Limb (tissue), 2 donors: ENCODE measurements at regions not wholly inside any gene's neighbourhood (a gene's known extent, or its start where the extent isn't known, plus 50 kb on each side); places are given as distances from the start of the nearest gene placed in this dataset.
"Not testable (repeated sequence)": the region's sequence is repeated elsewhere in the genome, so short reads cannot be mapped to it uniquely, and the experiment has no call there.

Experiments
- DNase-seq, 2 donors: peaks; one replicate each; pipeline ENCODE4 v3.0.0-alpha.2; 2016; ENCODE audit errors: extremely low spot score in 2 of 2

DNA sequence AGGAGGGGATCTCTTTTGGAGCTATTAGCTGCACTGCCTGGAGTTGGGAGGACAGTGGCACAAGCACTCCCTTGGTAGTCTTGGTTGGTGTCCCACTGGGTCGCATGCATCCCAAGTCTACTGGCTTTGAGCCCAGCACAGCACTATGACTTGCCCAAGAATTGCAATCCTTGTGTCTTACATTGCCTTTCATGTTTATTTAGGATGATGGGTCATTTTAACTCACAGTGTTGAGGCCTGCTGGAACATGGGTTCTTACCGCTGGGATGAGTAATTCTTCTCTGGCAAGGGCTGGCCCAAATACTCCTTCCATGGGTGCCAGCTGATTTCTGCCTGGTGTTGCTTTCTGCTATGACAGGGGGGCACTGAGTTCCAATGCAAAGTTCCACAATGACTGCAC, 185.5 kb downstream of the TEX13C start:
- DNase-seq: no peak

GRCh38 chrX:125507119-125507518, 187.4 kb downstream of the TEX13C start:
- no peak for DNase-seq

- DNase-seq: no peak
These were observed 200.4 kb downstream of the TEX13C start for GRCh38 chrX:125520029-125520428.

GRCh38 chrX:125522752-125523151, 203.1 kb downstream of the TEX13C start:
- no peak for DNase-seq

GRCh38 chrX:125532411-125533089, 212.9 kb downstream of the TEX13C start:
- DNase-seq: no peak

GRCh38 chrX:125533352-125533751, 213.7 kb downstream of the TEX13C start:
- DNase-seq: no peak

GRCh38 chrX:125544031-125544660, 224.5 kb downstream of the TEX13C start:
- DNase-seq: no peak

GRCh38 chrX:125544856-125545255, 225.2 kb downstream of the TEX13C start:
- no peak for DNase-seq

GRCh38 chrX:125577479-125577878, 257.8 kb downstream of the TEX13C start:
- no peak for DNase-seq

- no peak for DNase-seq
These were observed 284.8 kb downstream of the TEX13C start for GRCh38 chrX:125604448-125604847.

GRCh38 chrX:125605145-125605544, 285.5 kb downstream of the TEX13C start:
- no peak for DNase-seq

DNA sequence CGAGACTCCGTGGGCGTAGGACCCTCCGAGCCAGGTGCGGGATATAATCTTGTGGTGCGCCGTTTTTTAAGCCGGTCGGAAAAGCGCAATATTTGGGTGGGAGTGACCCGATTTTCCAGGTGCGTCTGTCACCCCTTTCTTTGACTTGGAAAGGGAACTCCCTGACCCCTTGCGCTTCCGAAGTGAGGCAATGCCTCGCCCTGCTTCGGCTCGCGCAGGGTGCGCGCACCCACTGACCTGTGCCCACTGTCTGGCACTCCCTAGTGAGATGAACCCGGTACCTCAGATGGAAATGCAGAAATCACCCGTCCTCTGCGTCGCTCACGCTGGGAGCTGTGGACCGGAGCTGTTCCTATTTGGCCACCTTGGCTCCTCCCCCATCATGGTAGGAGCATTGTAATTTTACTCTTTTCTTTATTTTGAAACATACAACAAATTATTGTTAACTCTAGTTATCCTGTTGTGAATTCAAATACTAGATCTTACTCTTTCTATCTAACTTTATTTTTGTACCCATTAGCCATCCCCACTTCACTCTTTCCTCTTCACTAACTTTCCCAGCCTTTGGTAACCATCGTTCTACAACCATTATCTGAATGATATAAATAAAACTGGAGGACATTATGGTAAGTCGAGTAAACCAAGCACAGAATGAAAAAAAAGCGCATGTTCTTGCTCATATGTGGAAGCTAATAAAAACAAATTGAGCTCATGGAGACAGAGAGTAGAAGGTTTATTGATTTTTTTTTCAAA, 295.1 kb downstream of the TEX13C start:
- not testable (repeated sequence) for DNase-seq

DNA sequence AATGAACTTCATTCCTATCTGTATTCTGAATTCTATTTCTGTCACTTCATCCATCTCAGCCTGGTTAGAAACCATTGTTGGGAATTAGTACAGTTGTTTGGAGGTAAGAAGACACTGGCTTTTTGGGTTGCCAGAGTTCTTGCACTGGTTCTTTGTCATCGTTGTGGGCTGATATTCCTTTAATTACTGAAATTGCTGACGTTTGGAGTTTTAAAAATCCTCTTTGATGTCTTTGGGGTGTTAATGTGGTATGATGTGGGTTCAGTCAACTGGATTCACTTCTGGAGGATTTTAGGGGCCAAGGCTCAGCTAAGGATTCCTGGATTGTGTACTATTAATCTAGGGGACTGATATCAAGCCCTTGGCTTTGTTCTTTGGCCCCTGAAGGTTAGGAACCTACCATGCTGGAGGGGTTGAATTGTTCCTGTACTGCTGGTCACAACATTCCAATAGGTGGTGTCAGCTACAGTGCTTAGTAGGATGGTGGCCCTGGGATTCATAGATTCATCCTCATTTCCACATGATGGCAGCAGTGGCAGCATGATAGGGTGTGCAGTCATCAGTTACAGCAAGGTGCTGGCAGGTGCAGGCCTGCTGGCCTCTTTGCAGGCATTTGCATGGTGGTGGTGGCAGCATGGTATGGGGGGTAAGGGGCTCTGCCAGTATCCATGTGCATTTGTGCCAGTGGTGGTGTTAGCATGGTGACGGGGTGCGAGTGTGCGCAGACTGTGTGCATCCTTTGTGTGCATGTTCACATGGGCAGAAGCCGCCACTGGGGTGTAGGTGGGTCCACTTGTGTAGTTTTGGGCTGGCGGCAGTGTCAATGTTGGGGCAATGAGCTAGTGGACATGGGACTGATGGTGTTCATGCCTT, 301.3 kb downstream of the TEX13C start:
- DNase-seq: no peak

DNA sequence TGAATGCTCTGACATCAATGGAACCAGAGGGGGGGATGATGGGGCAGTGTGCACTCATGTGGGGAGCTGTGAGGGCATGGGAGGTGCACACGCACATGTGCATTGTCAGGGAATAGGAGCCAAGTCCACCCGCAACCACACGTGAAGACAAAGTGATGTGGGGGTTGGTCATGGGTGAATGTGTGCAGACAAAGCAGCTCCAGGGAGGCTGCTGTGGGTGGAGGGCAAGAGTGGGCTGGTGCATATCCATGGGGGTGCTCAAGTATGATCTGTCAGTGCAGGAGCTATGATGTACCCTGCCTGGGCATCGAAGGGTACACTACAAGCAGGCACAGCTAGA, 301.9 kb downstream of the TEX13C start:
- no peak for DNase-seq

DNA sequence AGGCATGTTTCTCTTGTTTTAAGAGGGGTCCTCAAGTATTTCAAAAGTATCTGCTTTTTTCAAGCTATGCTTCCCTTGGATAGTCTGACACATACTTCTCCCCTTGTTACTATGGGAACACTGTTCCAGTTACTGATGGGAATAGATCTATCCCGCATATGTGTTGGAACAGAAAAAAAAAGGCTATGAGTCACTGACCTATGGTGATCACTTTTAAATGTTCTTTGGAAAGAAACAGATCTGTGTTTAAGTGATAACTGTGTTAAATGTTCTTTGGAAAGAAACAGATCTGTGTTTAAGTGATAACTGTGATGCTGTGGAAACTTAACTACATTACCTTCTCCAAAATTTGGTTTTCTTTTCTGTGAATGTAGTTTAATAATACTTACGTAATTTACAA, 303.2 kb downstream of the TEX13C start:
- no peak for DNase-seq

GRCh38 chrX:125627676-125628075, 308.0 kb downstream of the TEX13C start:
- DNase-seq: no peak

DNA sequence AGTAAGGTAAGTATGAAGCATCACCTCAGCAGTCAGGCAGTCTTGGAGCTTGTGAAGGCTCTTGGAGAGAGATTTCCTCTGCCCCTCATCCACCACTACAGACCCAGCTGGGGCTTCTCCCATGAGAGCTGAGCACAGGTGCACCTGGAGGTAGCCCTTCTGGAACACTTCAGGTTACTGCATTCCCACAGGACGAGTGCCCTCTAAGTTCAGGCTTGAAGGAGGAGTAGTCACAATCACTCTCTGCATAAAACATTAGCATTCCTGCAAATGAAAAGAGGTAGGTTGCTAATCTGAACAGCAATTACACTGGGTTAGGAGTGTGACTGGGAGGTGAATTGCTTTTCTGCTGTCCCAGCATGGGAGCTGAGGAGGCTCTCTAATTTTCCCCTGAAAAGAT, 308.8 kb downstream of the TEX13C start:
- no peak for DNase-seq

DNA sequence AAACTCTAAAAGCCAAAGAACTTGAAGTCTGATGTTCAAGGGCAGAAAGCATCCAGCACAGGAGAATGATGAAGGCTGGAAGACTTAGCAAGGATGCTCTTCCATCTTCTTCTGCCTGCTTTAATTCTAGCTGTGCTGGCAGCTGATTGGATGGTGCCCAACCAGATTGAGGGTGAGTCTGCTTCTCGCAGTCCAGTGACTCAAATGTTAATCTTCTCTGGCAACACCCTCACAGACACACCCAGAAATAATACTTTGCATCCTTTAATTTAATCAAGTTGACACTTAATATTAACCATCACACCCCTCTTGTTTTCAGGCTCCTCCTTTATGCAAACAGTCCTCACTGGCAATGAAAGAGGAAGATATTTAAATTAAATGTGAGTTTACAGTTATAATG, 321.7 kb downstream of the TEX13C start:
- no peak for DNase-seq

- DNase-seq: no peak
These were observed 326.5 kb downstream of the TEX13C start for GRCh38 chrX:125646195-125646594.

DNA sequence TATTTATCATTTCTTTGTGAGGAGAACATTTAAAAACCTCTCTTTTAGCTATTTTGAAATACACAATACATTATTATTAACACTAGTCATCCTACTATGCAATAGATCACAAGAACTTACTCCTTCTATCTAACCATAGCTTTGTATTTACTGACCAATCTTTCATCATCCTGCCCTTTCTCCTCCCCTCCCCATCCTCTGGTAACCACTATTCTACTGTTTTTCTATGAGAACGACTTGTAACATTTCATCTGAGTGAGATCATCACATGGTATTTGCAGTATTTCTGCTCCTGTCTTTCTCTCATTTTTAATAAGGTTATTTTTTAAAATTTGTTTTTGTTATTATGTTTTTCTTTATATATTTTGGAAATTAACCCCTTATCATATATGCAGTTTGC, 331.8 kb downstream of the TEX13C start:
- no peak for DNase-seq

DNA sequence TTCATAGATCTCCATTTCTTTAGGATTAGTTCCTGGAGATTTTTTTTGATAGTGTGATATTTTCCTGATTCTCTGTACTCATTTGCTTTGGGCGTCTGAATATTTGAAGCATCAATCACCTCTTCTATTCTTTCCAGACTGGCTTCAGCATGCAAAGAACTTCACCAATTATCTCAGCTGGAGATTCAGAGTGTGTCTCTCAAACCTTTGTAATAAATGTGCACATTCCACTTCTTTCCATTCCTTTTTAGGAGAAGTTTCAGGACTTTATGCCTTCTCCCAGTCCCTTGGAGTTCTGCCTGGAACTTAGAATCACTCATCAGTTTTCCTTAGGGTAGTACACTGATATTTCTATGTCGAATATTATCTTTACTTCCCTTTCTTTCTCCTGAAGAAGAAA, 334.8 kb downstream of the TEX13C start:
- no peak for DNase-seq

GRCh38 chrX:125673758-125674157, 354.1 kb downstream of the TEX13C start:
- DNase-seq: no peak
